SH-SY5Y (cell line): ENCODE measurements at regions not wholly inside any gene's neighbourhood (a gene's known extent, or its start where the extent isn't known, plus 50 kb on each side); places are given as distances from the start of the nearest gene placed in this dataset.

ENCODE experiments used
- GATA2 ChIP-seq: IDR thresholded peaks from 2 replicates; pipeline ENCODE4 v1.6.1; 2011; ENCODE audit warnings: mild to moderate bottlenecking, low read depth, low read length
- GATA3 ChIP-seq: IDR thresholded peaks from 2 replicates; pipeline ENCODE4 v1.6.1; 2011; ENCODE audit warnings: low read depth, mild to moderate bottlenecking, low read length, moderate library complexity

GRCh38 chr7:66524738-66525137, 103.9 kb upstream of the KCTD7 start:
- TF ChIP-seq GATA3, result no peak
- TF ChIP-seq GATA2, result no peak
